ENCODE measurements at regions not wholly inside any gene's neighbourhood (a gene's known extent, or its start where the extent isn't known, plus 50 kb on each side); places are given as distances from the start of the nearest gene placed in this dataset.

- TF ChIP-seq KAT7 (CRISPR knock-in tag; IDR thresholded peaks at IDR 0.05; ENCODE audit: borderline replicate concordance) = no peak
- TF ChIP-seq, protein P1, sequence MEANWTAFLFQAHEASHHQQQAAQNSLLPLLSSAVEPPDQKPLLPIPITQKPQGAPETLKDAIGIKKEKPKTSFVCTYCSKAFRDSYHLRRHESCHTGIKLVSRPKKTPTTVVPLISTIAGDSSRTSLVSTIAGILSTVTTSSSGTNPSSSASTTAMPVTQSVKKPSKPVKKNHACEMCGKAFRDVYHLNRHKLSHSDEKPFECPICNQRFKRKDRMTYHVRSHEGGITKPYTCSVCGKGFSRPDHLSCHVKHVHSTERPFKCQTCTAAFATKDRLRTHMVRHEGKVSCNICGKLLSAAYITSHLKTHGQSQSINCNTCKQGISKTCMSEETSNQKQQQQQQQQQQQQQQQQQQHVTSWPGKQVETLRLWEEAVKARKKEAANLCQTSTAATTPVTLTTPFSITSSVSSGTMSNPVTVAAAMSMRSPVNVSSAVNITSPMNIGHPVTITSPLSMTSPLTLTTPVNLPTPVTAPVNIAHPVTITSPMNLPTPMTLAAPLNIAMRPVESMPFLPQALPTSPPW (CRISPR knock-in tag; IDR thresholded peaks at IDR 0.05) = no peak
These were observed 184.0 kb upstream of the LYZL1 start for GRCh38 chr10:29104661-29105399.
